Uterus (tissue), 3 donors: ENCODE measurements at regions not wholly inside any gene's neighbourhood (a gene's known extent, or its start where the extent isn't known, plus 50 kb on each side); places are given as distances from the start of the nearest gene placed in this dataset.

ENCODE experiments used
- DNase-seq, 2 donors: peaks; one replicate each; pipeline ENCODE4 v3.0.0-alpha.2; 2019 to 2020
- H3K27ac ChIP-seq, 2 donors: fragments of 200-600 bp; sonication (generic); 1 replicate in 1 of 2; 2 replicates in 1 of 2; pipeline ENCODE4 v1.5.1; 2016 to 2018
- H3K27me3 ChIP-seq, 2 donors: fragments of 200-600 bp; sonication (generic); one replicate each; pipeline ENCODE4 v1.5.1; 2018 to 2019; ENCODE audit warnings: control low read depth in 1 of 2
- H3K36me3 ChIP-seq, 2 donors: fragments of 200-600 bp; sonication (generic); one replicate each; pipeline ENCODE4 v1.5.1; 2019; ENCODE audit warnings: control low read depth in 1 of 2
- H3K4me1 ChIP-seq, 2 donors: fragments of 200-600 bp; sonication (generic); one replicate each; pipeline ENCODE4 v1.5.1; 2018 to 2019; ENCODE audit warnings: control low read depth in 1 of 2
- H3K4me3 ChIP-seq, 2 donors: fragments of 200-600 bp; sonication (generic); 1 replicate in 1 of 2; 2 replicates in 1 of 2; pipeline ENCODE4 v1.5.1; 2018 to 2019; ENCODE audit warnings: mild to moderate bottlenecking in 1 of 2
- H3K9me3 ChIP-seq, 2 donors: fragments of 200-600 bp; sonication (generic); one replicate each; pipeline ENCODE4 v1.5.1; 2019; ENCODE audit warnings: control low read depth in 1 of 2
- POLR2A ChIP-seq, 2 donors: fragments of 450-650 bp; IDR thresholded peaks; one replicate each; pipeline ENCODE4 v1.6.1; 2016; ENCODE audit warnings: antibody characterized with exemption in 2 of 2, mild to moderate bottlenecking in 1 of 2, moderate library complexity in 1 of 2
- intact Hi-C: fragments of 100-400 bp; cut with DNase I; formaldehyde crosslinking; loops from one replicate; pipeline ENCODE4 v1.15.1; 2023; ENCODE audit warnings: low total_unique reads
- TF ChIP-seq, protein P1 (sequence below), 4 experiments: fragments of 200-600 bp in 2 of 4; fragments of 450-650 bp in 2 of 4; sonication (generic) in 2 of 4; IDR thresholded peaks; one replicate each; pipeline ENCODE4 v1.5.1; 2016 to 2019; ENCODE audit warnings: antibody characterized with exemption in 4 of 4, mild to moderate bottlenecking in 2 of 4, moderate library complexity in 1 of 4
- donor health status: DM: yes; HTN: yes; CAD: no.

GRCh38 chr5:128736553-128736952 lies 198.5 kb upstream of the FBN2 start:
- intact Hi-C loops: no loop called here
- no peaks in the 10 kb centered on the region for H3K36me3 ChIP-seq
- TF ChIP-seq, protein P1, sequence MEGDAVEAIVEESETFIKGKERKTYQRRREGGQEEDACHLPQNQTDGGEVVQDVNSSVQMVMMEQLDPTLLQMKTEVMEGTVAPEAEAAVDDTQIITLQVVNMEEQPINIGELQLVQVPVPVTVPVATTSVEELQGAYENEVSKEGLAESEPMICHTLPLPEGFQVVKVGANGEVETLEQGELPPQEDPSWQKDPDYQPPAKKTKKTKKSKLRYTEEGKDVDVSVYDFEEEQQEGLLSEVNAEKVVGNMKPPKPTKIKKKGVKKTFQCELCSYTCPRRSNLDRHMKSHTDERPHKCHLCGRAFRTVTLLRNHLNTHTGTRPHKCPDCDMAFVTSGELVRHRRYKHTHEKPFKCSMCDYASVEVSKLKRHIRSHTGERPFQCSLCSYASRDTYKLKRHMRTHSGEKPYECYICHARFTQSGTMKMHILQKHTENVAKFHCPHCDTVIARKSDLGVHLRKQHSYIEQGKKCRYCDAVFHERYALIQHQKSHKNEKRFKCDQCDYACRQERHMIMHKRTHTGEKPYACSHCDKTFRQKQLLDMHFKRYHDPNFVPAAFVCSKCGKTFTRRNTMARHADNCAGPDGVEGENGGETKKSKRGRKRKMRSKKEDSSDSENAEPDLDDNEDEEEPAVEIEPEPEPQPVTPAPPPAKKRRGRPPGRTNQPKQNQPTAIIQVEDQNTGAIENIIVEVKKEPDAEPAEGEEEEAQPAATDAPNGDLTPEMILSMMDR (IDR thresholded peaks at IDR 0.05): no peak
- no peak for TF ChIP-seq POLR2A (IDR thresholded peaks at IDR 0.05)
- H3K27me3 ChIP-seq: no peaks in the 10 kb centered on the region
- H3K4me3 ChIP-seq: no peak overlapping the region
- DNase-seq: no peak
- H3K9me3 ChIP-seq: no peaks in the 10 kb centered on the region
- no peaks in the 10 kb centered on the region for H3K4me1 ChIP-seq
- H3K27ac ChIP-seq: no peak overlapping the region

- H3K4me3 ChIP-seq: no peak overlapping the region
- H3K9me3 ChIP-seq: no peaks in the 10 kb centered on the region
- no peaks in the 10 kb centered on the region for H3K27me3 ChIP-seq
- intact Hi-C loops: no loop called here
- no peak for DNase-seq
- H3K36me3 ChIP-seq: no peaks in the 10 kb centered on the region
- H3K27ac ChIP-seq: no peak overlapping the region
- no peak for TF ChIP-seq POLR2A (IDR thresholded peaks at IDR 0.05)
- TF ChIP-seq, protein P1 (IDR thresholded peaks at IDR 0.05): no peak
- H3K4me1 ChIP-seq: no peaks in the 10 kb centered on the region
These were observed 211.3 kb upstream of the FBN2 start for GRCh38 chr5:128749136-128749898.

DNA sequence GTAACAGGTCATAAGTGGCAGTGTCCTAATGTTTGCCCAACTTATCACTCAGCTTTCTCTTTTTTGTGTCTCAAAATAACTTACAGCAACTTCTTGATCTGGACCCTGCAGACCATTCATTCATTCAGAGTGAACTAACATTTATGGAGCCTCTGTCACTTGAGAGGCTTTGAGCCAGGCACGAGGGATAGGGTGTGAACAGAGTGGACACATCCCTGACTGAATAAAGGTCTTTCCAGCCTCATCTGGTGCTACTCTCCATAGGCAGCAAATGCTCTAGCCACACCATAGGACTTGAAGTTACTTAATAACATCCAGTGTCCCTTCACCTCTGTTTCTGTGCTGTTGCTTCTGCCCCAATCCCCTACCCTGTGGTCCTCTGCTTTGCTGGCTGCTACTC lies 212.1 kb upstream of the FBN2 start:
- H3K36me3 ChIP-seq: no peaks in the 10 kb centered on the region
- intact Hi-C loops: no loop called here
- no peaks in the 10 kb centered on the region for H3K9me3 ChIP-seq
- TF ChIP-seq POLR2A (IDR thresholded peaks at IDR 0.05): no peak
- TF ChIP-seq, protein P1 (IDR thresholded peaks at IDR 0.05): no peak
- H3K4me3 ChIP-seq: no peak overlapping the region
- H3K4me1 ChIP-seq: no peaks in the 10 kb centered on the region
- no peak for DNase-seq
- no peaks in the 10 kb centered on the region for H3K27me3 ChIP-seq
- no peak overlapping the region for H3K27ac ChIP-seq

GRCh38 chr5:128757196-128757959 lies 207.9 kb upstream of the SLC27A6 start:
- H3K27me3 ChIP-seq: no peaks in the 10 kb centered on the region
- H3K4me3 ChIP-seq: no peak overlapping the region
- intact Hi-C loops: no loop called here
- no peaks in the 10 kb centered on the region for H3K9me3 ChIP-seq
- no peak overlapping the region for H3K27ac ChIP-seq
- no peaks in the 10 kb centered on the region for H3K4me1 ChIP-seq
- no peak for DNase-seq
- TF ChIP-seq, protein P1 (IDR thresholded peaks at IDR 0.05): no peak
- no peak for TF ChIP-seq POLR2A (IDR thresholded peaks at IDR 0.05)
- no peaks in the 10 kb centered on the region for H3K36me3 ChIP-seq

GRCh38 chr5:128762661-128763306 lies 202.5 kb upstream of the SLC27A6 start:
- no peak for DNase-seq
- Histone ChIP-seq H3K36me3 (no peaks in the 10 kb centered on the region), H3K27ac (no peak overlapping the region), H3K4me3 (no peak overlapping the region), H3K27me3 (no peaks in the 10 kb centered on the region), H3K4me1 (no peaks in the 10 kb centered on the region), H3K9me3 (no peaks in the 10 kb centered on the region)
- TF ChIP-seq POLR2A (IDR thresholded peaks at IDR 0.05): no peak
- TF ChIP-seq, protein P1 (IDR thresholded peaks at IDR 0.05): no peak
- intact Hi-C loops: no loop called here
